ENCODE measurements at regions not wholly inside any gene's neighbourhood (a gene's known extent, or its start where the extent isn't known, plus 50 kb on each side); places are given as distances from the start of the nearest gene placed in this dataset.

- in situ Hi-C loops (cut with MboI; ENCODE audit: low sequenced_read_pairs) (no loop called here), intact Hi-C loops (cut with micrococcal nuclease) (no loop called here), dilution Hi-C loops (cut with HindIII; ENCODE audit: low sequenced_read_pairs, unreplicated experiment) (no loop called here)
- Histone ChIP-seq H2AFZ (replicated peaks; ENCODE audit: low read length, poor library complexity) (no peak overlapping the region), H3K27me3 (ENCODE audit: control insufficient read depth, insufficient read depth, low read length) (no peaks in the 10 kb centered on the region), H3K23ac (ENCODE audit: low read depth, low read length) (no peak overlapping the region), H4K20me1 (ENCODE audit: insufficient read depth, low read length) (no peaks in the 10 kb centered on the region), H3K9ac (ENCODE audit: low read depth, low read length) (no peak overlapping the region), H2BK15ac (ENCODE audit: low read depth, low read length) (no peak overlapping the region), H2AK9ac (replicated peaks; ENCODE audit: low read depth, low read length, poor library complexity) (no peak overlapping the region), H3K9me1 (ENCODE audit: insufficient read depth, low read length) (no peaks in the 10 kb centered on the region), H2BK120ac (ENCODE audit: low read depth, low read length) (no peak overlapping the region), H3K79me1 (ENCODE audit: low read depth in 1 of 2, low read length in 2 of 2) (no peaks in the 10 kb centered on the region), H2BK5ac (ENCODE audit: low read depth, low read length, poor library complexity, severe bottlenecking) (no peak overlapping the region), H2AK5ac (ENCODE audit: low read depth, low read length) (no peak overlapping the region), H2BK20ac (ENCODE audit: low read depth, low read length) (no peak overlapping the region), H3K4me1 (ENCODE audit: control insufficient read depth, insufficient read depth, low read length) (no peaks in the 10 kb centered on the region), H3K4me2 (ENCODE audit: low read depth, low read length) (no peak overlapping the region), H3K4me3 (ENCODE audit: insufficient read depth, low read depth, low read length) (no peak overlapping the region), H3K9me3 (ENCODE audit: control insufficient read depth, insufficient read depth, low read length) (no peaks in the 10 kb centered on the region; the same call in 1 of the 2 replicates), H3K56ac (ENCODE audit: extremely low read depth, insufficient read depth, low read length) (no peak overlapping the region), H3K27ac (ENCODE audit: insufficient read depth, low read length) (no peak overlapping the region), H3K14ac (replicated peaks; ENCODE audit: low read depth, low read length) (no peak overlapping the region), H4K5ac (ENCODE audit: low read depth, low read length) (no peak overlapping the region), H3K18ac (ENCODE audit: low read depth, low read length) (no peak overlapping the region), H4K8ac (ENCODE audit: low read depth in 2 of 2, low read length in 2 of 2) (no peak overlapping the region), H3K36me3 (ENCODE audit: control insufficient read depth, insufficient read depth, low read length) (no peaks in the 10 kb centered on the region), H3K4ac (ENCODE audit: low read depth, low read length) (no peak overlapping the region), H4K91ac (ENCODE audit: insufficient read depth, low read depth, low read length) (no peak overlapping the region)
- ATAC-seq (ENCODE audit: low read depth) = no peak
- ChIA-PET POLR2A (ENCODE audit: unreplicated experiment) (no interaction called here), CTCF (interaction anchor here (0.8 kb wide), 1 partner anchor 28 kb away, joined by 3 read pairs; no protein-coding TSS in a partner anchor)
- no peak for DNase-seq
- no CpG with 5 or more reads among the region's 1 CpG for WGBS, 2 experiments (ENCODE audit: extremely low coverage in 2 of 2, insufficient read length in 1 of 2)
- no TSS peak for BruUV-seq (replicated peaks)
- TF ChIP-seq ELK1 (IDR thresholded peaks at IDR 0.05; ENCODE audit: borderline replicate concordance, low read depth, low read length) = no peak
- TF ChIP-seq MAFK (IDR thresholded peaks at IDR 0.05; ENCODE audit: low read depth, low read length) = no peak
- TF ChIP-seq USF2 (IDR thresholded peaks at IDR 0.05; ENCODE audit: low read depth, low read length) = no peak
- TF ChIP-seq NFE2L2 (IDR thresholded peaks at IDR 0.05; ENCODE audit: low read depth, low read length) = no peak
- TF ChIP-seq CHD1 (IDR thresholded peaks at IDR 0.05; ENCODE audit: low read depth, low read length) = no peak
- TF ChIP-seq MAZ (IDR thresholded peaks at IDR 0.05; ENCODE audit: borderline replicate concordance, low read depth, low read length) = no peak
- TF ChIP-seq CEBPB (IDR thresholded peaks at IDR 0.05; ENCODE audit: low read depth, low read length) = no peak
- no peak for TF ChIP-seq RCOR1 (IDR thresholded peaks at IDR 0.05; ENCODE audit: insufficient replicate concordance, low read length)
- TF ChIP-seq RAD21 (IDR thresholded peaks at IDR 0.05; ENCODE audit: low read length) = no peak
- TF ChIP-seq POLR2A (IDR thresholded peaks at IDR 0.05; ENCODE audit: low read depth, low read length) = no peak
- TF ChIP-seq FOS (IDR thresholded peaks at IDR 0.05; ENCODE audit: low read depth, low read length) = no peak
- no peak for TF ChIP-seq MXI1 (IDR thresholded peaks at IDR 0.05; ENCODE audit: borderline replicate concordance, low read depth, low read length)
- TF ChIP-seq SMC3 (IDR thresholded peaks at IDR 0.05; ENCODE audit: low read depth, low read length) = no peak
Measured at GRCh38 chr9:27747450-27747849, 174.2 kb upstream of the C9orf72 start.
